SK-N-MC (cell line): ENCODE measurements at regions not wholly inside any gene's neighbourhood (a gene's known extent, or its start where the extent isn't known, plus 50 kb on each side); places are given as distances from the start of the nearest gene placed in this dataset.
A peak's percentile ranks its signal among the peaks of the same experiment; 100 is the strongest.

ENCODE experiments used
- DNase-seq: peaks from one replicate; pipeline ENCODE4 v3.0.0-alpha.2; 2011; ENCODE audit warnings: low read depth, low spot score
- H3K27ac ChIP-seq: fragments of 200-600 bp; sonication (generic); 2 replicates; pipeline ENCODE4 v1.5.1; 2016; ENCODE audit warnings: mixed run types
- H3K36me3 ChIP-seq: fragments of 200-600 bp; sonication (generic); 2 replicates; pipeline ENCODE4 v1.6.1; 2017; ENCODE audit warnings: antibody characterized with exemption, low read length, mixed read lengths; ENCODE audit not compliant: insufficient read depth
- H3K4me3 ChIP-seq: fragments of 200-600 bp; sonication (generic); 2 replicates; pipeline ENCODE4 v1.5.1; 2016
- H3K9ac ChIP-seq: fragments of 200-600 bp; sonication (generic); 2 replicates; pipeline ENCODE4 v1.8.0; 2017; ENCODE audit warnings: mixed run types, mixed read lengths; ENCODE audit not compliant: insufficient read length
- H3K9me3 ChIP-seq: fragments of 200-600 bp; sonication (generic); 2 replicates; pipeline ENCODE4 v1.6.1; 2017; ENCODE audit warnings: low read depth, mild to moderate bottlenecking, antibody characterized with exemption, low read length, moderate library complexity, mixed read lengths
- EZH2 ChIP-seq: fragments of 200-600 bp; sonication (generic); IDR thresholded peaks from one replicate; pipeline ENCODE4 v1.6.1; 2017; ENCODE audit warnings: antibody characterized with exemption
- FOXP2 ChIP-seq: optimal IDR thresholded peaks from 2 replicates; pipeline ENCODE3; 2011; ENCODE audit warnings: mild to moderate bottlenecking, moderate library complexity; ENCODE audit not compliant: insufficient read depth; ENCODE audit errors: extremely low read length, control extremely low read depth
- POLR2AphosphoS5 ChIP-seq: IDR thresholded peaks from 2 replicates; pipeline ENCODE4 v1.6.1; 2012; ENCODE audit warnings: mild to moderate bottlenecking, low read depth, low read length, borderline replicate concordance

DNA sequence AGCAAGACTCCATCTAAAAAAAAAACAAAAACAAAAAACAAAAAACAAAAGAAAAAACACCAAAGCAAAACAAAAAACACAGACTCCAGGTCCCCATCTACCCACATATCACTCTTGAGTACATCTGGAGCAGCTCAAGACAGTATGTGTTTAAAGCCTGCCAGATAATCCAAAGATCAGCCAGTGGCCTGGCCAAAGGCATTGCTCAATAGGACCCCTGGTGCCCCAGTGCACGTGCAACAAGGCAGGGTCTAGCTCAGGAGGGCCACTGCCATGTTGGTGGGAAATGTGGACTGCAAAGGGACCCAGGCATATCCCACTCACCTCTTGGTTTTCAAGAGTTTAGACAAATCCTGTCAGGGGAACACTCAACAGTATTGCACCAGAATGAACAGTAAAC, 279.5 kb downstream of the RPLP1 start:
- Histone ChIP-seq H3K9me3 (no peaks in the 10 kb centered on the region), H3K9ac (no peak overlapping the region), H3K27ac (no peak overlapping the region), H3K36me3 (no peaks in the 10 kb centered on the region), H3K4me3 (no peak overlapping the region)
- no peak for DNase-seq
- no peak for TF ChIP-seq FOXP2
- no peak for TF ChIP-seq EZH2
- TF ChIP-seq POLR2AphosphoS5 = no peak

DNA sequence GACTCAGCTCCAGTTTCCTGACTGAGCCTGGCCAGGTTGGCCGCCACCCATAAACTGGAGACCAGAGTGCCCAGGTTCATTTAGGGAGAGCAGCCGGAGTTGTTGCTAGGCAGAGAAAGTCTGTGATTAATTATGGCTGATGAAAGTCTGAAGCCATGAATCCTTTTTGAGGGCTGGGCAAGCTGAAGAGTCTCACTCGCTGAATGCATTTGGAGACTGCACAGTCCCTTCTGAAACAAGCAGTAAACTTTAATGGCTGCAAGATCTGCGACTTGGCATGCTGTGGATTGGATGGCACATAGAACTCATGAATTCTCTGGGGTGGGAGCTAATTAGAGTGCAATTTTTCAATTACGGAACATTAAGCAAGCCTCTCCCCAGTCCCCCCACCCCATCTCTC, 282.1 kb downstream of the RPLP1 start:
- no peaks in the 10 kb centered on the region for H3K36me3 ChIP-seq
- H3K9me3 ChIP-seq = no peaks in the 10 kb centered on the region
- H3K9ac ChIP-seq = no peak overlapping the region
- no peak for DNase-seq
- peak overlapping the region; percentile 52 for H3K4me3 ChIP-seq
- TF ChIP-seq EZH2 (no peak), POLR2AphosphoS5 (no peak), FOXP2 (no peak)
- H3K27ac ChIP-seq = peak overlapping the region; percentile 61

DNA sequence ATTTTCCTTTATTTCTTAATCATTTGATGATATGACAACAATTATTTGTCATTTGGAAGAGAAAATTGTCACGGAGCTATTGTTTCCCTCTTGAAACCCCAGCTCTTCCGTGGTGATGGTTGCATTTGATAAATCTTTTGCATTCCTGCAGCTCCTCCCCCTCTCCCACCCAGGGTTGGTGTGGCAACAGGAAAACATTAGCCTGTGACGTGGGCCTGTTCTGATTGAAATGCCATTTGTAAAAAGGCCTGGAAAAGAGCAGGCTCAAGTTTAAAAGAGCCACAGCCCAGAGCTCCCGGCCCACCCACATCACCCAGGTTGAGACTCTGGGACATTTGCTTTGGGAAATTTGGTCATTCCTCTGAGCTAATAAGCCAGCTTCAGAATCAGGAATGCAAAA, 282.5 kb downstream of the RPLP1 start:
- no peak for DNase-seq
- Histone ChIP-seq H3K9ac (no peak overlapping the region), H3K27ac (peak overlapping the region; percentile 61), H3K4me3 (peak overlapping the region; percentile 52), H3K9me3 (no peaks in the 10 kb centered on the region), H3K36me3 (no peaks in the 10 kb centered on the region)
- no peak for TF ChIP-seq POLR2AphosphoS5
- TF ChIP-seq FOXP2 = peak; percentile 21

DNA sequence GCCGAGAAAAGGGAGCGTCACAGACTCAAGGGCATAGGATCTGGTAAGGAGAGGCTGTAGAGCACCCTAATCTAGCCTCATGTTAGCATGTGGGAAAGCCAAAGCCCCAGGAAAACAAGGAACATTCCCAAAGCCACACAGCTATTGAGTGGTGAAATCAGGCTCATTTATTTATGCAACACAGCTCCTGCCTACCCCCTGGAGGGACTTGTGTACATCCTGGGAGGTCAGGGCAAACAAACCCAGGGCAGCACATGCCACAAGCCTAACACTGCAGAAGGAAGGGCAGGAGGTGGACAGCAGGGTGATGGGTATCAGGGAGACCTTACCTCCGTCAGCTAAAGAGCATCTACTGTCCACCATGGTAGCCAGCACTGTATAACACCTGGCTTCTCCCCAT, 283.5 kb downstream of the RPLP1 start:
- no peak for DNase-seq
- TF ChIP-seq FOXP2 (no peak), POLR2AphosphoS5 (no peak), EZH2 (no peak)
- H3K36me3 ChIP-seq = no peaks in the 10 kb centered on the region
- no peaks in the 10 kb centered on the region; the same call in 1 of the 2 replicates for H3K9me3 ChIP-seq
- H3K4me3 ChIP-seq = no peak overlapping the region
- H3K27ac ChIP-seq = no peak overlapping the region
- no peak overlapping the region for H3K9ac ChIP-seq

DNA sequence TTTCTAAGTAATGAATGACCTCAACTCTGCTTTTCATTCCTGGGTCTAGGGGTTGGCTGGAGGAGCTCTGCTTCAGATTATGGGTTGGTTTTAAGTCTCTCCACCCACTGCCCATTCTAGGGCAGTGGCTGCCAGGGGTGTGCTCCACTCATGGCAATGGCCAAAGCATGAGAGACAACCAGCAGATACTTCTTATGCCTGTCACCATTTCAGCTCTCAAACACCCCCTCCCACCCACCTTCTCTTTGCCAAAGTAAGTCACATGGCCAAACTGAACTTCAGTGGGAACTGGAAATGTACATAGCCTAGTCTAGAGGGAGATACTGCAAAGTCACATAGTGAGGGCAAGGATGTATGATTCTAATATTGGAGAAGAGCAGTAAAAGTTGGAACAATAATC, 285.3 kb downstream of the RPLP1 start:
- Histone ChIP-seq H3K36me3 (no peaks in the 10 kb centered on the region), H3K9ac (no peak overlapping the region), H3K9me3 (no peaks in the 10 kb centered on the region; the same call in 1 of the 2 replicates), H3K27ac (no peak overlapping the region), H3K4me3 (no peak overlapping the region)
- no peak for TF ChIP-seq POLR2AphosphoS5
- TF ChIP-seq FOXP2 = no peak
- TF ChIP-seq EZH2 = no peak
- DNase-seq = no peak

DNA sequence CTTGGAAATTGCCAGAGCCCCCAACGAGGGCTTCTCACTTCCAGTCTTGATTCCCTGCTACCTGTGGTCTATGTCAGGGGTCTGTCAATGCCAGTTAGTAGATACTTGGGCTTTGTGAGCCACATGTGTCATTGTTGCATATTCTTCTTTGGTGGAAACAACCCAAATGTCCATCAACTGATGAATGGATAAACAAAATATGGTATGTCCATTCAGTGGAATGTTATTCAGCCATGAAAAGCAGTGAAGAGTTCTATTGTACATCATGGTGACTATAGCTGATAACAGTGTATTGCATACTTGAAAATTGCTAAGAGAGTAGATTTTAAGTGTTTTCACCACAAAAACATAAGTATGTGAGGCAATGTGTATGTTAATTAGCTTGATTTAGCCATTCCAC, 288.1 kb downstream of the RPLP1 start:
- H3K27ac ChIP-seq = no peak overlapping the region
- H3K4me3 ChIP-seq = no peak overlapping the region
- no peaks in the 10 kb centered on the region; the same call in 1 of the 2 replicates for H3K9me3 ChIP-seq
- no peak for DNase-seq
- no peak overlapping the region for H3K9ac ChIP-seq
- TF ChIP-seq FOXP2 = no peak
- no peak for TF ChIP-seq EZH2
- no peak for TF ChIP-seq POLR2AphosphoS5
- H3K36me3 ChIP-seq = no peaks in the 10 kb centered on the region

DNA sequence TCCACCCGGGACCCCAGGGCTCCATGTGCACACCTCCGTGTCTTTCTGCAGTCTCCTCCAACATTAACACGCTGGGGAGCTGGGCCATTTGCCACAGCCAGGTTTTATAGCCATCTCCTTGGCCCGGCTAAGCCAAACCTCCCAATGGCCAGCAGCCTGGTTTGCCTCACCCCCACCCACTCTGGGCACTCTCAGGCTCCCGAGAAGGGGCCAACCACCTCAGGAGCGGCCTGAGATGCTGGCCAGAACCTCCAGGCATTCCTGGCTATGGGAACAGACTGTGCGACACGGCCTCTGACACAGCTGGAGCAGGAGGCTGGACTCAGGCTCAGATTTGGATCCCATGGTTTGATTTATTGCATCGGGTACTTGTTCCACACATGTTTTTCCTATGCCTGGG, 289.7 kb downstream of the RPLP1 start:
- no peak for DNase-seq
- TF ChIP-seq EZH2 (no peak), POLR2AphosphoS5 (no peak), FOXP2 (no peak)
- H3K36me3 ChIP-seq = no peaks in the 10 kb centered on the region
- H3K27ac ChIP-seq = no peak overlapping the region
- H3K9ac ChIP-seq = no peak overlapping the region
- H3K4me3 ChIP-seq = no peak overlapping the region
- H3K9me3 ChIP-seq = no peaks in the 10 kb centered on the region; the same call in 1 of the 2 replicates

DNA sequence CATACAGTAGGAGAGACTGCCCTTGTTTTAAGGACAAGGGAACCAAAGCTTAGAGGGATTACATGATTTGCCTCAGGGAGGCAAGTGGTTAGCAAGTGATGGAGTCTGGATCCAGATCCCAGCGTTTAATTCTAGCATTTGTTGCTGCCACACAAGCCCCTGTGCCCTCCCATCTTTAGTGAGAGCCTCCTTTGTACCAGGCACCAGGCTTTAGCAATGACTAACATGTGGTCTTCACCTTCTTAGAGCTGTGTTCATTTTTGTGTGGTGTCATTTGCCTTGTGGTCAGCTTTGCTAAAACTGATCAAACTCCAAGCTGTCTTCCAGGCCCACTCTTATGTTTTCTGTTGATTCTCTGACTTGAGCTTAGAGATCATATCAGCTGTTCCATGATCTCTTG, 290.5 kb downstream of the RPLP1 start:
- Histone ChIP-seq H3K9me3 (no peaks in the 10 kb centered on the region; the same call in 1 of the 2 replicates), H3K27ac (no peak overlapping the region), H3K4me3 (no peak overlapping the region), H3K9ac (no peak overlapping the region), H3K36me3 (no peaks in the 10 kb centered on the region)
- TF ChIP-seq EZH2 (no peak), FOXP2 (no peak), POLR2AphosphoS5 (no peak)
- no peak for DNase-seq
